Hepatocyte (in vitro differentiated cells): ENCODE measurements at regions not wholly inside any gene's neighbourhood (a gene's known extent, or its start where the extent isn't known, plus 50 kb on each side); places are given as distances from the start of the nearest gene placed in this dataset.
A peak's percentile ranks its signal among the peaks of the same experiment; 100 is the strongest.

Experiments used
- DNase-seq: peaks from one replicate; pipeline ENCODE4 v3.0.0-alpha.2; 2016; ENCODE audit warnings: low spot score
- H2AFZ ChIP-seq: fragments of 200-600 bp; sonication (generic); 2 replicates; pipeline ENCODE4 v1.6.0; 2016; ENCODE audit warnings: antibody characterized with exemption, mild to moderate bottlenecking
- H3K27ac ChIP-seq: fragments of 200-600 bp; sonication (generic); 2 replicates; pipeline ENCODE4 v1.5.1; 2016; ENCODE audit warnings: mild to moderate bottlenecking
- H3K27me3 ChIP-seq: fragments of 200-600 bp; sonication (generic); 2 replicates; pipeline ENCODE4 v1.6.1; 2016
- H3K36me3 ChIP-seq: fragments of 200-600 bp; sonication (generic); replicated peaks from 2 replicates; pipeline ENCODE4 v1.5.1; 2016; ENCODE audit warnings: low read depth; ENCODE audit not compliant: insufficient read depth
- H3K4me1 ChIP-seq: fragments of 200-600 bp; sonication (generic); 2 replicates; pipeline ENCODE4 v1.5.1; 2016; ENCODE audit warnings: mild to moderate bottlenecking, moderate library complexity; ENCODE audit not compliant: insufficient read depth
- H3K4me2 ChIP-seq: fragments of 200-600 bp; sonication (generic); 2 replicates; pipeline ENCODE4 v1.6.0; 2016
- H3K4me3 ChIP-seq: fragments of 200-600 bp; sonication (generic); 2 replicates; pipeline ENCODE4 v1.5.1; 2016; ENCODE audit warnings: mild to moderate bottlenecking
- H3K79me2 ChIP-seq: fragments of 200-600 bp; sonication (generic); 2 replicates; pipeline ENCODE4 v1.6.0; 2017; ENCODE audit warnings: mild to moderate bottlenecking
- H3K9me2 ChIP-seq: fragments of 200-600 bp; sonication (generic); replicated peaks from 2 replicates; pipeline ENCODE4 v1.6.0; 2017; ENCODE audit warnings: mild to moderate bottlenecking; ENCODE audit not compliant: insufficient read depth
- H3K9me3 ChIP-seq: fragments of 200-600 bp; sonication (generic); 2 replicates; pipeline ENCODE4 v1.5.1; 2016; ENCODE audit warnings: low read depth, mild to moderate bottlenecking
- H4K20me1 ChIP-seq: fragments of 200-600 bp; sonication (generic); 2 replicates; pipeline ENCODE4 v1.6.0; 2016; ENCODE audit warnings: mild to moderate bottlenecking; ENCODE audit not compliant: insufficient read depth, poor library complexity, severe bottlenecking
- EZH2 ChIP-seq: fragments of 200-600 bp; sonication (generic); IDR thresholded peaks from 2 replicates; pipeline ENCODE4 v1.6.1; 2016; ENCODE audit warnings: antibody characterized with exemption, mild to moderate bottlenecking, borderline replicate concordance
- EZH2phosphoT487 ChIP-seq: fragments of 200-600 bp; sonication (generic); IDR thresholded peaks from one replicate; pipeline ENCODE4 v1.6.1; 2018; ENCODE audit warnings: antibody characterized with exemption, mild to moderate bottlenecking, low read depth, moderate library complexity; ENCODE audit not compliant: unreplicated experiment, severe bottlenecking
- WGBS: methylation state at CpG from one replicate; pipeline ENCODE4 v1.1.6; 2016; ENCODE audit warnings: low lambda C conversion rate; ENCODE audit errors: missing lambda C conversion rate; 5-methylcytosine and 5-hydroxymethylcytosine counted together
- TF ChIP-seq, protein P1 (sequence below): fragments of 200-600 bp; sonication (generic); IDR thresholded peaks from 2 replicates; pipeline ENCODE4 v1.5.1; 2016; ENCODE audit warnings: antibody characterized with exemption, mild to moderate bottlenecking; ENCODE audit not compliant: poor library complexity

DNA sequence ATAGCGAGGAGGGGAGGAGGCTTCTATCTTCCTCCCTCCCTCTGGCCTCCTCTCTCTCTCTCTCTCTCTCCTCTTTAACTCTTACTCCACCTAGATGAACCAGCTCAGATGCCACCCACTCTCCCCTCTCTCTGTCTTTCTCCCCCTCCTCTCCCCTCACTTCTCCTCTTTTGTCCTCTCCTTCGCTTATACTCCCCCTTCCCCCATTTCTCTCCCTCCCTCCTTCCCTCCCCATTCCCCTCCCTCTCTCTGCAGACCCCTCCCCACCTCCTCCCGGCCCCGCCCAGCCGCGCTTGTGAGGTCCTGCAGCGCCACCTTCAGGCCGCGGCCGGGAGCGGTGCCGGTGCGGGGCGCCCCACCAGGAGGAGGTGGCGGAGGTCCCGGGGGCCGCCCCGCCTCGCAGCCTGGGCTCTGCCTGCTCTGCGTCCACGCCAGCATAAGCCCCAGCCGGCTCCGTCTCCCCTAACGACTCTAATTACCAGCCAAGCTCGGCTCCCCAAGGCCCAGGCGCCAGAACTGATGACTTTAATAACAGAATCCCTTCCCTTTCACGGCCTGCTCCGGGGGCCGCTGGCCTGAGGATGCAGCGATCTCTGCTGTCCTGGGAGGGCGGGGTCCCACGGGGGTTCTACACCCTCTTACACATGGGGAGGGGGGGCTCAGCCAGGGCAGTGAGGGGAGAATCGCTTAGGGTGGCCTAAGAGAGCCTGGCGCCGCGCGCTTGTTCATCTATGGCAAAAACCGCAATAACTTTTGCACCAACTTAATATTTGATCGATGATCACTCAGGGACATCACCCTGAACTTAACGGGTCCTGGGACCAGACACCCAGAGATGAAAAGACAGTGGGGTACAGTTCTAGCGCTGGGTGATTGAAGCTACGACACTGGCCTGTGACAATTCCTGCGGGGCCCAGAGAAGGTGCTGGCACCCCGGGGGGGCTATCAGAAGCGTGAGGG lies 637.3 kb downstream of the MATN1 start:
- 37% methylated on average over 38 of the region's 45 CpGs for WGBS
- no peaks in the 10 kb centered on the region for H3K27me3 ChIP-seq
- no peak for TF ChIP-seq EZH2phosphoT487
- TF ChIP-seq, protein P1, sequence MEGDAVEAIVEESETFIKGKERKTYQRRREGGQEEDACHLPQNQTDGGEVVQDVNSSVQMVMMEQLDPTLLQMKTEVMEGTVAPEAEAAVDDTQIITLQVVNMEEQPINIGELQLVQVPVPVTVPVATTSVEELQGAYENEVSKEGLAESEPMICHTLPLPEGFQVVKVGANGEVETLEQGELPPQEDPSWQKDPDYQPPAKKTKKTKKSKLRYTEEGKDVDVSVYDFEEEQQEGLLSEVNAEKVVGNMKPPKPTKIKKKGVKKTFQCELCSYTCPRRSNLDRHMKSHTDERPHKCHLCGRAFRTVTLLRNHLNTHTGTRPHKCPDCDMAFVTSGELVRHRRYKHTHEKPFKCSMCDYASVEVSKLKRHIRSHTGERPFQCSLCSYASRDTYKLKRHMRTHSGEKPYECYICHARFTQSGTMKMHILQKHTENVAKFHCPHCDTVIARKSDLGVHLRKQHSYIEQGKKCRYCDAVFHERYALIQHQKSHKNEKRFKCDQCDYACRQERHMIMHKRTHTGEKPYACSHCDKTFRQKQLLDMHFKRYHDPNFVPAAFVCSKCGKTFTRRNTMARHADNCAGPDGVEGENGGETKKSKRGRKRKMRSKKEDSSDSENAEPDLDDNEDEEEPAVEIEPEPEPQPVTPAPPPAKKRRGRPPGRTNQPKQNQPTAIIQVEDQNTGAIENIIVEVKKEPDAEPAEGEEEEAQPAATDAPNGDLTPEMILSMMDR = peak; percentile 97
- no peak for TF ChIP-seq EZH2
- DNase-seq = peak; percentile 85
- no peaks in the 10 kb centered on the region for H3K79me2 ChIP-seq
- no peaks in the 10 kb centered on the region for H3K9me3 ChIP-seq
- peak overlapping the region; percentile 73 for H3K4me2 ChIP-seq
- peaks cover 19% of the 10 kb centered on the region for H3K4me1 ChIP-seq
- H3K4me3 ChIP-seq = no peak overlapping the region
- H3K27ac ChIP-seq = no peak overlapping the region
- H3K36me3 ChIP-seq = no peaks in the 10 kb centered on the region
- no peak overlapping the region for H2AFZ ChIP-seq
- H4K20me1 ChIP-seq = no peaks in the 10 kb centered on the region
- H3K9me2 ChIP-seq = no peaks in the 10 kb centered on the region

DNA sequence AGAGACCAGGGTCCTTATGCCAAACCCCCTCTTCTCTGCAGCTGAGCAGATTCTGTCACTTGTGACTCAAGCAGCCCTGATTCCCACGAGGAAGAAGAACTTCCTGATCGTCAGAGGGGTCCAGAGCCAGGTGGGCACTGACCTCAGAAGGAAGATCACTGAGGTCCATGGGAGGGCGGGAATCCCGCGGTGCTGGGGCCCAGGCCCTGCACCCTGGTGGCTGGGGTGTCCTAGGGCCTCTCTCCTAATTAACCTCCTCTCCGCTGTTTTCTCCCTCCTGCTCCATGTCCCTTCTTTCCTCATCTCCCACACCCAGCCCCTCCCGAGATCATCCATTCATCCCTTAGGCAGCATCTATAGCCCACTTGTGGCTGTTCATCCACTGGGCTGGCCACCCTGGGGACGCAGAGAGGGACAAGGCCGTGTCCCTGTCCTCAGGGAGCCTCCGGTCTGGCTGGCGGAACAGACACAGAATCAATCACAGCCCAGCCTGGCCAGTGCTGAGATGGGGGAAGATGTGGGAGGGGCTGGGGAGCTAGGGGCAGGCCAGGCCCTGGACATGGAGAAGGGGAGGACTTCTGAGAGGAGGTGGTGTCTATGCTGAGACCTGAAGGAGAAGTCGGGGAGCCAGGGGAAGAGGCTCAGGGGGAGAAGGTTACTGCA lies 638.3 kb downstream of the MATN1 start:
- no peaks in the 10 kb centered on the region for H3K9me3 ChIP-seq
- peaks cover 19% of the 10 kb centered on the region for H3K4me1 ChIP-seq
- no peak overlapping the region for H3K4me3 ChIP-seq
- no peak for DNase-seq
- no peak overlapping the region for H3K4me2 ChIP-seq
- H3K36me3 ChIP-seq = no peaks in the 10 kb centered on the region
- H3K27me3 ChIP-seq = no peaks in the 10 kb centered on the region
- H3K27ac ChIP-seq = no peak overlapping the region
- 89% methylated on average over 11 of the region's 12 CpGs for WGBS
- H3K9me2 ChIP-seq = no peaks in the 10 kb centered on the region
- H3K79me2 ChIP-seq = no peaks in the 10 kb centered on the region
- H4K20me1 ChIP-seq = no peaks in the 10 kb centered on the region
- TF ChIP-seq EZH2phosphoT487 (no peak), EZH2 (no peak)
- TF ChIP-seq, protein P1 = no peak
- H2AFZ ChIP-seq = no peak overlapping the region

GRCh38 chr1:30083800-30084464 lies 639.5 kb downstream of the MATN1 start:
- Histone ChIP-seq H3K4me3 (no peak overlapping the region), H4K20me1 (no peaks in the 10 kb centered on the region), H3K27ac (peak overlapping the region; percentile 49), H3K36me3 (no peaks in the 10 kb centered on the region), H3K9me3 (no peaks in the 10 kb centered on the region), H3K79me2 (no peaks in the 10 kb centered on the region), H3K9me2 (no peaks in the 10 kb centered on the region), H2AFZ (peak overlapping the region; percentile 13), H3K4me1 (peaks cover 19% of the 10 kb centered on the region), H3K27me3 (no peaks in the 10 kb centered on the region), H3K4me2 (peak overlapping the region; percentile 6)
- DNase-seq = peak; percentile 58
- TF ChIP-seq EZH2phosphoT487 = no peak
- no peak for TF ChIP-seq EZH2
- TF ChIP-seq, protein P1 = no peak
- 49% methylated on average over 11 of the region's 11 CpGs for WGBS
